Ascending aorta (tissue), 2 donors: ENCODE measurements at regions not wholly inside any gene's neighbourhood (a gene's known extent, or its start where the extent isn't known, plus 50 kb on each side); places are given as distances from the start of the nearest gene placed in this dataset.

Source experiments
- DNase-seq, 2 donors: peaks; one replicate each; pipeline ENCODE4 v3.0.0-alpha.2; 2019; ENCODE audit warnings: low spot score in 2 of 2
- H3K27ac ChIP-seq, 2 donors: fragments of 200-600 bp; sonication (generic); one replicate each; pipeline ENCODE4 v1.5.1; 2016 to 2017; ENCODE audit warnings: mild to moderate bottlenecking in 1 of 2
- H3K27me3 ChIP-seq: fragments of 200-600 bp; sonication (generic); one replicate; pipeline ENCODE4 v1.5.1; 2017
- H3K36me3 ChIP-seq, 2 donors: fragments of 200-600 bp; sonication (generic); one replicate each; pipeline ENCODE4 v1.5.1; 2016
- H3K4me1 ChIP-seq, 2 donors: fragments of 200-600 bp; sonication (generic); one replicate each; pipeline ENCODE4 v1.5.1; 2016 to 2017; ENCODE audit warnings: mild to moderate bottlenecking in 1 of 2
- H3K4me3 ChIP-seq, 2 donors: fragments of 200-600 bp; sonication (generic); one replicate each; pipeline ENCODE4 v1.5.1; 2016 to 2017; ENCODE audit warnings: mild to moderate bottlenecking in 1 of 2
- H3K9me3 ChIP-seq, 2 donors: fragments of 200-600 bp; sonication (generic); one replicate each; pipeline ENCODE4 v1.5.1; 2016
- CTCF ChIP-seq, 3 experiments: fragments of 200-600 bp in 2 of 3; fragments of 450-650 bp in 1 of 3; sonication (generic) in 2 of 3; IDR thresholded peaks; one replicate each; pipeline ENCODE4 v1.5.1; 2016 to 2019; ENCODE audit warnings: antibody characterized with exemption in 3 of 3, mild to moderate bottlenecking in 1 of 3, moderate library complexity in 1 of 3
- intact Hi-C: fragments of 100-400 bp; cut with DNase I; formaldehyde crosslinking; loops from one replicate; pipeline ENCODE4 v1.15.1; 2023

- intact Hi-C loops: no loop called here
- H3K9me3 ChIP-seq: no peaks in the 10 kb centered on the region
- no peak for TF ChIP-seq CTCF (IDR thresholded peaks at IDR 0.05)
- H3K4me1 ChIP-seq: no peaks in the 10 kb centered on the region
- DNase-seq: peak in 1 of 2 donors; percentile 15
- H3K4me3 ChIP-seq: no peak overlapping the region
- no peaks in the 10 kb centered on the region for H3K27me3 ChIP-seq
- no peak overlapping the region for H3K27ac ChIP-seq
- no peaks in the 10 kb centered on the region for H3K36me3 ChIP-seq
Observed at GRCh38 chr10:128739930-128740329, 613.7 kb upstream of the MKI67 start.

- H3K36me3 ChIP-seq: no peaks in the 10 kb centered on the region
- H3K9me3 ChIP-seq: no peaks in the 10 kb centered on the region
- no peak overlapping the region for H3K27ac ChIP-seq
- DNase-seq: no peak
- no peaks in the 10 kb centered on the region for H3K4me1 ChIP-seq
- no peaks in the 10 kb centered on the region for H3K27me3 ChIP-seq
- no peak overlapping the region for H3K4me3 ChIP-seq
- intact Hi-C loops: no loop called here
- no peak for TF ChIP-seq CTCF (IDR thresholded peaks at IDR 0.05)
Observed at GRCh38 chr10:128741180-128741579, 615.0 kb upstream of the MKI67 start.

GRCh38 chr10:128741680-128742079, 615.5 kb upstream of the MKI67 start:
- intact Hi-C loops: no loop called here
- no peak for TF ChIP-seq CTCF (IDR thresholded peaks at IDR 0.05)
- no peaks in the 10 kb centered on the region for H3K4me1 ChIP-seq
- DNase-seq: peak in 1 of 2 donors; percentile 1
- no peaks in the 10 kb centered on the region for H3K27me3 ChIP-seq
- no peaks in the 10 kb centered on the region for H3K9me3 ChIP-seq
- no peaks in the 10 kb centered on the region for H3K36me3 ChIP-seq
- no peak overlapping the region for H3K27ac ChIP-seq
- no peak overlapping the region for H3K4me3 ChIP-seq

- no peak for TF ChIP-seq CTCF (IDR thresholded peaks at IDR 0.05)
- H3K9me3 ChIP-seq: no peaks in the 10 kb centered on the region
- no peaks in the 10 kb centered on the region for H3K36me3 ChIP-seq
- no peak overlapping the region for H3K4me3 ChIP-seq
- H3K27ac ChIP-seq: no peak overlapping the region
- DNase-seq: no peak
- no peaks in the 10 kb centered on the region for H3K4me1 ChIP-seq
- no peaks in the 10 kb centered on the region for H3K27me3 ChIP-seq
- intact Hi-C loops: no loop called here
Observed at GRCh38 chr10:128744092-128744491, 617.9 kb upstream of the MKI67 start.

- TF ChIP-seq CTCF (IDR thresholded peaks at IDR 0.05): no peak
- H3K27me3 ChIP-seq: no peaks in the 10 kb centered on the region
- no peaks in the 10 kb centered on the region for H3K9me3 ChIP-seq
- intact Hi-C loops: no loop called here
- H3K4me1 ChIP-seq: no peaks in the 10 kb centered on the region
- peak in 1 of 2 donors; percentile 2 for DNase-seq
- no peaks in the 10 kb centered on the region for H3K36me3 ChIP-seq
- H3K27ac ChIP-seq: no peak overlapping the region
- H3K4me3 ChIP-seq: no peak overlapping the region
Observed at GRCh38 chr10:128744811-128745305, 618.6 kb upstream of the MKI67 start.
